A549 (cell line): ENCODE measurements at regions not wholly inside any gene's neighbourhood (a gene's known extent, or its start where the extent isn't known, plus 50 kb on each side); places are given as distances from the start of the nearest gene placed in this dataset.

Experiments
- ATAC-seq, 2 experiments: fragments of 200-7000 bp in 1 of 2; fragments of >200 bp in 1 of 2; cut with Nextera tagmentation in 1 of 2; cut with Tn5 transposase in 1 of 2; 3 replicates each; pipeline versions ENCODE4 v1.8.0 to v1.9.1; 2018 to 2020; ENCODE audit warnings: mild to moderate bottlenecking in 1 of 2, moderate library complexity in 1 of 2
- CTCF ChIA-PET: fragments of 300-600 bp; sonication (Branson Sonifier 250); formaldehyde crosslinking; extraction: SDS; loops from one replicate; lab custom pipeline; 2021; ENCODE audit warnings: antibody characterized with exemption, inconsistent platforms; lab: Yijun Ruan, JAX
- POLR2A ChIA-PET: fragments of 350-600 bp; formaldehyde crosslinking; extraction: SDS; loops from one replicate; lab custom pipeline; 2021; ENCODE audit warnings: antibody characterized with exemption, inconsistent platforms; lab: Yijun Ruan, JAX
- DNase-seq, 2 experiments: peaks; one replicate each; pipeline versions ENCODE4 v3.0.0 to v3.0.0-alpha.2; 2011 to 2016; ENCODE audit warnings: low read depth in 1 of 2, low spot score in 1 of 2
- FAIRE-seq: peaks from 2 replicates; lab custom pipeline; 2011; peaks lifted over from hg19 to GRCh38; lab: Jason Lieb, UNC
- H3K27ac ChIP-seq, 2 experiments: fragments of >200 bp; sonication (Bioruptor Twin); formaldehyde crosslinking; 3 replicates each; pipeline ENCODE4 v1.5.1; 2016 to 2017
- H3K4me1 ChIP-seq: fragments of >200 bp; sonication (Bioruptor Twin); formaldehyde crosslinking; 3 replicates; pipeline ENCODE4 v1.6.1; 2016
- H3K4me2 ChIP-seq: fragments of >200 bp; sonication (Bioruptor Twin); formaldehyde crosslinking; 3 replicates; pipeline ENCODE4 v1.6.1; 2016
- H3K4me3 ChIP-seq: fragments of >200 bp; sonication (Bioruptor Twin); formaldehyde crosslinking; 3 replicates; pipeline ENCODE4 v1.5.1; 2016
- H3K9me3 ChIP-seq: fragments of >200 bp; sonication (Bioruptor Twin); formaldehyde crosslinking; 3 replicates; pipeline ENCODE4 v1.6.1; 2016
- BHLHE40 ChIP-seq: IDR thresholded peaks from 2 replicates; pipeline ENCODE4 v1.6.1; 2012; ENCODE audit warnings: low read depth, low read length, inconsistent platforms
- CEBPB ChIP-seq, 2 experiments: fragments of >200 bp in 1 of 2; sonication (Bioruptor Twin) in 1 of 2; formaldehyde crosslinking in 1 of 2; IDR thresholded peaks; 2 replicates each; pipeline ENCODE4 v1.6.1; 2012 to 2016
- EP300 ChIP-seq, 2 experiments: fragments of >200 bp; sonication (Bioruptor Twin); formaldehyde crosslinking; IDR thresholded peaks; 2 replicates in 1 of 2; 3 replicates in 1 of 2; pipeline ENCODE4 v1.6.1; 2016 to 2017
- ESRRA ChIP-seq: fragments of 150-350 bp; IDR thresholded peaks from 2 replicates; pipeline ENCODE4 v1.6.1; 2014; ENCODE audit warnings: mild to moderate bottlenecking, low read length, borderline replicate concordance
- HDAC2 ChIP-seq: fragments of 200-600 bp; sonication (generic); IDR thresholded peaks from 2 replicates; pipeline ENCODE4 v1.6.1; 2016
- HEYL ChIP-seq: fragments of 250-450 bp; sonication (Bioruptor Pico); IDR thresholded peaks from 2 replicates; pipeline ENCODE4 v1.8.0; 2021; ENCODE audit warnings: mild to moderate bottlenecking, moderate library complexity
- HMGXB4 ChIP-seq: fragments of 250-450 bp; sonication (Bioruptor Pico); IDR thresholded peaks from 2 replicates; pipeline ENCODE4 v1.5.0; 2021; ENCODE audit warnings: mild to moderate bottlenecking, moderate library complexity, borderline replicate concordance
- HOXB5 ChIP-seq: fragments of 250-450 bp; sonication (Bioruptor Pico); IDR thresholded peaks from 2 replicates; pipeline ENCODE4 v1.5.0; 2020; ENCODE audit warnings: mild to moderate bottlenecking, moderate library complexity
- MYC ChIP-seq: IDR thresholded peaks from 2 replicates; pipeline ENCODE4 v1.6.1; 2012; ENCODE audit warnings: mild to moderate bottlenecking, inconsistent platforms, low read length, improper control_type of control experiment, borderline replicate concordance
- RAD21 ChIP-seq, 2 experiments: fragments of >200 bp in 1 of 2; sonication (Bioruptor Twin) in 1 of 2; formaldehyde crosslinking in 1 of 2; IDR thresholded peaks in 1 of 2; conservative IDR thresholded peaks in 1 of 2; 2 replicates in 1 of 2; 3 replicates in 1 of 2; pipeline ENCODE4 v1.6.1; 2012 to 2018; ENCODE audit warnings: inconsistent platforms in 1 of 2
- REST ChIP-seq: fragments of 200-600 bp; sonication (generic); IDR thresholded peaks from 2 replicates; pipeline ENCODE4 v1.6.1; 2016; ENCODE audit warnings: antibody characterized with exemption, mild to moderate bottlenecking, moderate library complexity
- RFX5 ChIP-seq: fragments of 450-650 bp; IDR thresholded peaks from 2 replicates; pipeline ENCODE4 v1.7.1; 2014; ENCODE audit warnings: antibody characterized with exemption, mild to moderate bottlenecking, moderate library complexity
- RNF2 ChIP-seq: fragments of 200-600 bp; sonication (generic); IDR thresholded peaks from 2 replicates; pipeline ENCODE4 v1.6.1; 2016; ENCODE audit warnings: low read depth, mild to moderate bottlenecking, antibody characterized with exemption, moderate library complexity, borderline replicate concordance
- SMC3 ChIP-seq: fragments of >200 bp; sonication (Bioruptor Twin); formaldehyde crosslinking; IDR thresholded peaks from 3 replicates; pipeline ENCODE4 v1.6.1; 2018; ENCODE audit warnings: inconsistent platforms
- TP53 ChIP-seq: fragments of 250-450 bp; sonication (Bioruptor Pico); IDR thresholded peaks from 2 replicates; pipeline ENCODE4 v1.5.0; 2021; ENCODE audit warnings: mild to moderate bottlenecking, moderate library complexity
- WGBS: methylation state at CpG from one replicate; pipeline ENCODE4 v1.1.6; 2017; ENCODE audit errors: missing lambda C conversion rate; 5-methylcytosine and 5-hydroxymethylcytosine counted together
- TF ChIP-seq, protein P1 (sequence below): fragments of 150-350 bp; IDR thresholded peaks from 2 replicates; pipeline ENCODE4 v1.6.1; 2014; ENCODE audit warnings: low read depth, mild to moderate bottlenecking, low read length
- TF ChIP-seq, protein P2 (sequence below): fragments of >200 bp; sonication (Bioruptor Twin); formaldehyde crosslinking; IDR thresholded peaks from 3 replicates; pipeline ENCODE4 v1.5.1; 2016

DNA sequence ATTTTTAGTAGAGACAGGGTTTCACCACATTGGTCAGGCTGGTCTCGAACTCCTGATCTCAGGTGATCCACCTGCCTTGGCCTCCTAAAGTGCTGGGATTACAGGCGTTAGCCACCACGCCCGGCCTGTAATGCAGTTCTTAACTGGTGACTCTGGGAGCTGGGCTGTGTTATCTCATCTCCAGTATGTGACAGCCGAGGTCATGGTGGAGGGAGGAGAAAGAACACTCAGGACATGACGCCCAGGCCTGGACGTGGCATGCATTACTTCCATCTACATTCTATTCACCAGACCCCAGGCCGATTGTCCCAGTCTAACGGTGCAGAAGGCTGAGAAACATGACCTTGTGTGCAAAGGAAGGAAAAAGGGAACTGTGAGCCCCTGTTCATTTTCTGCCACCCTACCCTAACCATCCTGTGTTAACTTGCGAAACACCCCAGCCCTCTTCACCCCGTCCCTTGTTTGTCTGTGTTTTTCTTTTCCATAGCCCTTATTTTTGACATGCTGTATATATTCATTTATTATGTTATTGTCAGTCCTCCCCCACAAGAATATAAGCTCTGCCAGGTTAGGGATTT lies 88.1 kb upstream of the ASAP2 start:
- Histone ChIP-seq H3K9me3 (no peaks in the 10 kb centered on the region), H3K27ac (no peak overlapping the region), H3K4me2 (no peak overlapping the region), H3K4me3 (no peak overlapping the region), H3K4me1 (no peaks in the 10 kb centered on the region)
- 81% methylated on average over 11 of the region's 11 CpGs for WGBS
- TF ChIP-seq EP300 (IDR thresholded peaks at IDR 0.05) (no peak), ESRRA (no peak), HMGXB4 (CRISPR knock-in tag) (no peak), REST (no peak), MYC (no peak), HDAC2 (no peak), HOXB5 (CRISPR knock-in tag) (no peak), RAD21 (conservative IDR thresholded peaks at IDR 0.05 in 1 of 2, IDR thresholded peaks at IDR 0.05 in 1 of 2) (no peak)
- TF ChIP-seq, protein P1, sequence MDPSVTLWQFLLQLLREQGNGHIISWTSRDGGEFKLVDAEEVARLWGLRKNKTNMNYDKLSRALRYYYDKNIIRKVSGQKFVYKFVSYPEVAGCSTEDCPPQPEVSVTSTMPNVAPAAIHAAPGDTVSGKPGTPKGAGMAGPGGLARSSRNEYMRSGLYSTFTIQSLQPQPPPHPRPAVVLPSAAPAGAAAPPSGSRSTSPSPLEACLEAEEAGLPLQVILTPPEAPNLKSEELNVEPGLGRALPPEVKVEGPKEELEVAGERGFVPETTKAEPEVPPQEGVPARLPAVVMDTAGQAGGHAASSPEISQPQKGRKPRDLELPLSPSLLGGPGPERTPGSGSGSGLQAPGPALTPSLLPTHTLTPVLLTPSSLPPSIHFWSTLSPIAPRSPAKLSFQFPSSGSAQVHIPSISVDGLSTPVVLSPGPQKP: no peak
- TF ChIP-seq, protein P2, sequence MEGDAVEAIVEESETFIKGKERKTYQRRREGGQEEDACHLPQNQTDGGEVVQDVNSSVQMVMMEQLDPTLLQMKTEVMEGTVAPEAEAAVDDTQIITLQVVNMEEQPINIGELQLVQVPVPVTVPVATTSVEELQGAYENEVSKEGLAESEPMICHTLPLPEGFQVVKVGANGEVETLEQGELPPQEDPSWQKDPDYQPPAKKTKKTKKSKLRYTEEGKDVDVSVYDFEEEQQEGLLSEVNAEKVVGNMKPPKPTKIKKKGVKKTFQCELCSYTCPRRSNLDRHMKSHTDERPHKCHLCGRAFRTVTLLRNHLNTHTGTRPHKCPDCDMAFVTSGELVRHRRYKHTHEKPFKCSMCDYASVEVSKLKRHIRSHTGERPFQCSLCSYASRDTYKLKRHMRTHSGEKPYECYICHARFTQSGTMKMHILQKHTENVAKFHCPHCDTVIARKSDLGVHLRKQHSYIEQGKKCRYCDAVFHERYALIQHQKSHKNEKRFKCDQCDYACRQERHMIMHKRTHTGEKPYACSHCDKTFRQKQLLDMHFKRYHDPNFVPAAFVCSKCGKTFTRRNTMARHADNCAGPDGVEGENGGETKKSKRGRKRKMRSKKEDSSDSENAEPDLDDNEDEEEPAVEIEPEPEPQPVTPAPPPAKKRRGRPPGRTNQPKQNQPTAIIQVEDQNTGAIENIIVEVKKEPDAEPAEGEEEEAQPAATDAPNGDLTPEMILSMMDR: no peak
- DNase-seq (no peak), ATAC-seq (no peak), FAIRE-seq (no peak)
- ChIA-PET POLR2A (no interaction called here), CTCF (interaction anchor here (1.3 to 10.0 kb wide), 3 partner anchors 19 to 245 kb away, joined by 3 to 89 read pairs (median 5); no protein-coding TSS in a partner anchor)

- Histone ChIP-seq H3K4me3 (no peak overlapping the region), H3K4me2 (no peak overlapping the region), H3K4me1 (peaks cover 21% of the 10 kb centered on the region), H3K27ac (no peak overlapping the region), H3K9me3 (no peaks in the 10 kb centered on the region)
- ChIA-PET POLR2A (no interaction called here), CTCF (interaction anchor here (10.0 kb wide), 1 partner anchor 25 kb away, joined by 89 read pairs; no protein-coding TSS in a partner anchor)
- ATAC-seq: no peak
- no peak for FAIRE-seq
- no peak for DNase-seq
- 88% methylated on average over 2 of the region's 2 CpGs for WGBS
- no peak for TF ChIP-seq TP53 (CRISPR knock-in tag)
- TF ChIP-seq CEBPB (IDR thresholded peaks at IDR 0.05): peak in 1 of 2 experiments; percentile 14; a peak in 1 of 4 replicates
Observed at GRCh38 chr2:9115229-9115628, 91.4 kb upstream of the ASAP2 start.

- DNase-seq: no peak
- ChIA-PET POLR2A (no interaction called here), CTCF (interaction anchor here (10.0 kb wide), 1 partner anchor 26 kb away, joined by 89 read pairs; no protein-coding TSS in a partner anchor)
- no peak overlapping the region for H3K4me2 ChIP-seq
- no peaks in the 10 kb centered on the region for H3K9me3 ChIP-seq
- no peak overlapping the region for H3K4me3 ChIP-seq
- TF ChIP-seq HEYL (CRISPR knock-in tag) (no peak), RNF2 (no peak), BHLHE40 (no peak), HMGXB4 (CRISPR knock-in tag) (no peak), RAD21 (conservative IDR thresholded peaks at IDR 0.05 in 1 of 2, IDR thresholded peaks at IDR 0.05 in 1 of 2) (peak; percentile 40 to 47), SMC3 (0 out of 3 replicates have a peak, but pooled peaks have one; percentile 21), RFX5 (no peak)
- H3K27ac ChIP-seq: no peak overlapping the region
- peaks cover 21% of the 10 kb centered on the region for H3K4me1 ChIP-seq
- no peak for FAIRE-seq
- WGBS: 58% methylated on average over 3 of the region's 3 CpGs
- no peak for ATAC-seq
Observed at GRCh38 chr2:9114458-9114857, 92.2 kb upstream of the ASAP2 start.
